ENCODE measurements at regions not wholly inside any gene's neighbourhood (a gene's known extent, or its start where the extent isn't known, plus 50 kb on each side); places are given as distances from the start of the nearest gene placed in this dataset.
A peak's percentile ranks its signal among the peaks of the same experiment; 100 is the strongest.

- no peaks in the 10 kb centered on the region for H3K4me1 ChIP-seq
- no peaks in the 10 kb centered on the region for H3K27me3 ChIP-seq
- TF ChIP-seq POLR2A (IDR thresholded peaks at IDR 0.05) = no peak
- TF ChIP-seq, protein P1, sequence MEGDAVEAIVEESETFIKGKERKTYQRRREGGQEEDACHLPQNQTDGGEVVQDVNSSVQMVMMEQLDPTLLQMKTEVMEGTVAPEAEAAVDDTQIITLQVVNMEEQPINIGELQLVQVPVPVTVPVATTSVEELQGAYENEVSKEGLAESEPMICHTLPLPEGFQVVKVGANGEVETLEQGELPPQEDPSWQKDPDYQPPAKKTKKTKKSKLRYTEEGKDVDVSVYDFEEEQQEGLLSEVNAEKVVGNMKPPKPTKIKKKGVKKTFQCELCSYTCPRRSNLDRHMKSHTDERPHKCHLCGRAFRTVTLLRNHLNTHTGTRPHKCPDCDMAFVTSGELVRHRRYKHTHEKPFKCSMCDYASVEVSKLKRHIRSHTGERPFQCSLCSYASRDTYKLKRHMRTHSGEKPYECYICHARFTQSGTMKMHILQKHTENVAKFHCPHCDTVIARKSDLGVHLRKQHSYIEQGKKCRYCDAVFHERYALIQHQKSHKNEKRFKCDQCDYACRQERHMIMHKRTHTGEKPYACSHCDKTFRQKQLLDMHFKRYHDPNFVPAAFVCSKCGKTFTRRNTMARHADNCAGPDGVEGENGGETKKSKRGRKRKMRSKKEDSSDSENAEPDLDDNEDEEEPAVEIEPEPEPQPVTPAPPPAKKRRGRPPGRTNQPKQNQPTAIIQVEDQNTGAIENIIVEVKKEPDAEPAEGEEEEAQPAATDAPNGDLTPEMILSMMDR (IDR thresholded peaks at IDR 0.05) = no peak
- H3K36me3 ChIP-seq = no peaks in the 10 kb centered on the region
- no peak overlapping the region for H3K27ac ChIP-seq
- H3K4me3 ChIP-seq = no peak overlapping the region
- intact Hi-C loops (cut with DNase I; ENCODE audit: low total_unique reads) = no loop called here
- no peaks in the 10 kb centered on the region for H3K9me3 ChIP-seq
- DNase-seq = no peak
These were observed 97.3 kb upstream of the GOT2 start for GRCh38 chr16:58831386-58831785.

DNA sequence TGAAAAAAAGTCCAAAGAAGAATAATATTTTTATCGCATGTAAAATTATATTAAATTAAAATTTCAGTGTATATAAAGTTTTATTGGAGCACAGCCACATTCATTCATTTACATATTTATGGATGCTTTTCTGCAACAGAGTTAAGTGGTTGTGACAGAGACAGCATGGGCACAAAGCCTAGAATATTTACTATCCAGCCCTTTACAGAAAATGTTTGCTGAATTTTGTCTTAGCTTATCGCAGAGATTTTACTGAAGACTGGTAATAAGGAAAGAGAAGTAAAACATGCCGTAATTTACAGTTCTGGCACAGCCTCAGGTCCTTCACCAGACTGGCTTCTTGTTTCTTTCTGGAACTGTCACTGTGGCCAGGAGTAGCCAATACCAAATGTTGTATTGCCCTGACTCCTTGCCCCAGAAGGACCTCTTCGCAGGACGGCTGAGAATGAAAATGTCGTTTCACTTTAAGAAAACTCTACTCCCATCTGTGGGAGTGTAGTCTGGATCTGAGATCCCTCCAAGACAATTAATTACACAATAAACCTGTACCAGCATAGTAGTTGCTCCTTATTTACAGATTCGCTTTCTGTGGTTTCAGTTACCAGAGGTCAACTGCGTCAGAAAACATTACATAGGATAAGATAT is 94.9 kb upstream of the GOT2 start:
- no peaks in the 10 kb centered on the region for H3K27me3 ChIP-seq
- no peaks in the 10 kb centered on the region for H3K9me3 ChIP-seq
- peak overlapping the region; percentile 37 to 59 for H3K27ac ChIP-seq
- TF ChIP-seq POLR2A (IDR thresholded peaks at IDR 0.05) = no peak
- TF ChIP-seq, protein P1 (IDR thresholded peaks at IDR 0.05) = no peak
- DNase-seq = peak; percentile 20 to 72
- H3K4me3 ChIP-seq = no peak overlapping the region
- no peaks in the 10 kb centered on the region for H3K36me3 ChIP-seq
- intact Hi-C loops (cut with DNase I; ENCODE audit: low total_unique reads) = no loop called here
- H3K4me1 ChIP-seq = no peaks in the 10 kb centered on the region

DNA sequence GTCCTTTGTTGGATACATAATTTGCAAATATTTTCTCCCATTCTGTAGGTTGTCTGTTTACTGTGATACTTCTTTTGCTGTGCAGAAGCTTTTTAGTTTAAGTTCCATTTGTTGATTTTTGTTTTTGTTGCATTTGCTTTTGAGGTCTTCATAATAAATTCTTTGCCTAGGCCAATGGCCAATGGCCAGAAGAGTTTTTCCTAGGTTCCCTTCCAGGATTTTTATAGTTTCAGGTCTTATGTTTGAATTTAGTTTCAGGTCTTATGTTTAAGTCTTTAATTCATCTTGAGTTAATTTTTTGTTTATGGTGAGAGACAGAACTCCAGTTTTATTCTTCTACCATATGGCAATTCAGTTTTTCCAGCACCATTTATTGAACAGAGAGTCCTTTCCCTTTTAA is 90.1 kb upstream of the GOT2 start:
- H3K4me3 ChIP-seq = no peak overlapping the region
- intact Hi-C loops (cut with DNase I; ENCODE audit: low total_unique reads) = no loop called here
- no peak for TF ChIP-seq POLR2A (IDR thresholded peaks at IDR 0.05)
- H3K4me1 ChIP-seq = no peaks in the 10 kb centered on the region
- no peaks in the 10 kb centered on the region for H3K27me3 ChIP-seq
- no peaks in the 10 kb centered on the region for H3K36me3 ChIP-seq
- DNase-seq = no peak
- no peaks in the 10 kb centered on the region for H3K9me3 ChIP-seq
- H3K27ac ChIP-seq = no peak overlapping the region

DNA sequence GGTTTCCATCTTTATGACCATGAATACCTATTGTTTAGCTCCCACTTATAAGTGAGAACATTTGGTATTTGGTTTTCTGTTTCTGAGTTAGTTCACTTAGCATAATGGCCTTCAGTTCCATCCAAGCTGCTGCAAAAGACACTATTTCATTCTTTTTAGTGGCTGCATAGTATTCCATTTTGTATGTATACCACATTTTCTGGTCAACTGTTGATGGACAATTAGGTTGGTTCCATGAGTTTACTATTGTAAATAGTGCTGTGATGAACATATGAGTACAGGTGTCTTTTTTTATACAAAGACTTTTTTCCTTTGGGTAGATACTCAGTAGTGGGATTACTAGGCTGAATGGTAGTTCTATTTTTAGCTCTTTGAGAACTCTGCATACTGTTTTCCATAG is 87.8 kb upstream of the GOT2 start:
- TF ChIP-seq, protein P1 (IDR thresholded peaks at IDR 0.05) = no peak
- TF ChIP-seq POLR2A (IDR thresholded peaks at IDR 0.05) = no peak
- Histone ChIP-seq H3K4me3 (no peak overlapping the region), H3K4me1 (no peaks in the 10 kb centered on the region), H3K27ac (no peak overlapping the region), H3K9me3 (no peaks in the 10 kb centered on the region), H3K27me3 (no peaks in the 10 kb centered on the region), H3K36me3 (no peaks in the 10 kb centered on the region)
- intact Hi-C loops (cut with DNase I; ENCODE audit: low total_unique reads) = no loop called here
- DNase-seq = no peak

DNA sequence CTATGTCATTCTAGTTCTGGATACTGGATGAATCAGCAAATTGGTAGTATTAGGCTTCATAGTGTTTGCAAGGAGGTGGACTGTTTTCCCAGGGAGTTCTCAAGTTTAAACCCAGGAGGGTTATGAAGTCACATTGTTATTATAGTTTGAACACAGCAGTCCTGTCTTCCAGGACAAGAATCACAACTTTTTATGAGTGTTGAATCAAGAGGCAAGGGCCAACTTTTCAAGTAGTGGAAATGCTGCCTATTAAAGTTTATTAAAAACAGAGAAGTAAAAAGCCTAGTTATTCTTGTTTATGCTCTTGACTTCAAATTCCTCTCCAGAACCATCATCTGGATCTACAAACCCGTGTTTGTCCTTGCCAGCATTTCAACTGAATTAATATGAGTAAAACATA is 86.3 kb upstream of the GOT2 start:
- no peaks in the 10 kb centered on the region for H3K27me3 ChIP-seq
- H3K27ac ChIP-seq = peak overlapping the region; percentile 15 to 43
- H3K4me3 ChIP-seq = no peak overlapping the region
- DNase-seq = no peak
- H3K4me1 ChIP-seq = no peaks in the 10 kb centered on the region
- intact Hi-C loops (cut with DNase I; ENCODE audit: low total_unique reads) = no loop called here
- H3K9me3 ChIP-seq = no peaks in the 10 kb centered on the region
- TF ChIP-seq POLR2A (IDR thresholded peaks at IDR 0.05) = no peak
- TF ChIP-seq, protein P1 (IDR thresholded peaks at IDR 0.05) = no peak
- no peaks in the 10 kb centered on the region for H3K36me3 ChIP-seq

All from uterus (tissue), 3 donors.